T-helper 17 cell (primary cell): ENCODE measurements at regions not wholly inside any gene's neighbourhood (a gene's known extent, or its start where the extent isn't known, plus 50 kb on each side); places are given as distances from the start of the nearest gene placed in this dataset.

ENCODE experiments used
- ATAC-seq: fragments of 150-1000 bp; cut with Tn5 transposase; 2 replicates; pipeline ENCODE4 v1.10.0; 2021; ENCODE audit warnings: mild to moderate bottlenecking, moderate library complexity
- DNase-seq, 3 donors: peaks; one replicate each; pipeline versions ENCODE4 v3.0.0 to v3.0.0-alpha.2; 2020 to 2021
- H3K9me3 ChIP-seq: one replicate; pipeline ENCODE4 v1.7.0; 2013; ENCODE audit warnings: low read length, mild to moderate bottlenecking; ENCODE audit not compliant: control insufficient read depth, poor library complexity, severe bottlenecking
- H3K27ac Mint-ChIP-seq: one replicate; pipeline ENCODE4 v1.8.0; 2022; ENCODE audit warnings: mild to moderate bottlenecking, moderate library complexity, mixed read lengths
- H3K27me3 Mint-ChIP-seq: one replicate; pipeline ENCODE4 v1.8.0; 2022; ENCODE audit warnings: mixed read lengths
- H3K36me3 Mint-ChIP-seq: one replicate; pipeline ENCODE4 v1.8.0; 2022; ENCODE audit warnings: low read depth, mixed read lengths
- H3K4me1 Mint-ChIP-seq: one replicate; pipeline ENCODE4 v1.8.0; 2022; ENCODE audit warnings: mild to moderate bottlenecking, mixed read lengths
- H3K4me3 Mint-ChIP-seq: one replicate; pipeline ENCODE4 v1.8.0; 2022; ENCODE audit warnings: mild to moderate bottlenecking, moderate library complexity, mixed read lengths

DNA sequence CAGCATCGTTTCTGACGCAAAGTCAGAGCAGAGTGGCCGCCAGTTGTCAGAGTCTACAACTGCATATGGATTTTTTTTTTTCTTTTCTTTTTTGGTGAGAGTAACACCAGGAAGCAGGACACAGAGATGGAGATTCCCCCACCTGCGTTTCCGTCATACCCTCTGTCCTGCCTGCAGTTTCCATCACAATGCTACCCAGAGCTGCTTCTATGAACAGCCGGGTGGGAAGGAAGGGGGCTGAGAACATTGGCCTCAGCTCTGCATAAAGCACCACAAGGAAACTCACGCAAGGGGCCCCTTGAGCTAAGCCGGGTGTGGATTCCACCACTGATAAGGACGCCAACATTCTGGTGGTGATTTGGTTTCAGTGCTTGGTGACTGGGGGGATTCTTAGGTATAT is 183.5 kb upstream of the AFDN start:
- DNase-seq: no peak
- Mint-ChIP-seq H3K4me1 (no peaks in the 10 kb centered on the region), H3K36me3 (no peaks in the 10 kb centered on the region), H3K27me3 (peaks cover 26% of the 10 kb centered on the region), H3K4me3 (no peak overlapping the region), H3K27ac (no peak overlapping the region)
- ATAC-seq: no peak
- H3K9me3 ChIP-seq: no peaks in the 10 kb centered on the region

DNA sequence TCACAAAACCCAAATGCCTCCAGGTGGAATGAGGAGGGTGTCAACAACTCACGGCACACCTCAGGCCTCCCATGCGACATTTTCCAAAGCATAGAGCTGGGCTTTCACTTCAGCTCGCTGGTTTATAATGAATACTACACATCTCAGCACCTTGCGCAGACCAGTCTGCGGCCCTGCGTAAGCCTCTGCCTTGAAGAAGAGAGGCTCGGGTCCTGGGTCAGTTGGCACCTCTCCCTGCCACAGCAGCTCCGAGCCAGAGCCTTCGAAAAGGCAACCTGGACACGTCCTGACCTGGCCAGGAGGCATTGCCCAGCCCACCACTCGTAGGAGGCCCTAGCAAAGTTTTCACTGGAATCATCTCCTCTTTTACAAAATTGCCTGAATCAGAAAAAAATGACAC is 183.0 kb upstream of the AFDN start:
- H3K27ac Mint-ChIP-seq: no peak overlapping the region
- ATAC-seq (no peak), DNase-seq (no peak)
- H3K27me3 Mint-ChIP-seq: peaks cover 26% of the 10 kb centered on the region
- no peaks in the 10 kb centered on the region for H3K9me3 ChIP-seq
- no peaks in the 10 kb centered on the region for H3K4me1 Mint-ChIP-seq
- H3K36me3 Mint-ChIP-seq: no peaks in the 10 kb centered on the region
- no peak overlapping the region for H3K4me3 Mint-ChIP-seq

DNA sequence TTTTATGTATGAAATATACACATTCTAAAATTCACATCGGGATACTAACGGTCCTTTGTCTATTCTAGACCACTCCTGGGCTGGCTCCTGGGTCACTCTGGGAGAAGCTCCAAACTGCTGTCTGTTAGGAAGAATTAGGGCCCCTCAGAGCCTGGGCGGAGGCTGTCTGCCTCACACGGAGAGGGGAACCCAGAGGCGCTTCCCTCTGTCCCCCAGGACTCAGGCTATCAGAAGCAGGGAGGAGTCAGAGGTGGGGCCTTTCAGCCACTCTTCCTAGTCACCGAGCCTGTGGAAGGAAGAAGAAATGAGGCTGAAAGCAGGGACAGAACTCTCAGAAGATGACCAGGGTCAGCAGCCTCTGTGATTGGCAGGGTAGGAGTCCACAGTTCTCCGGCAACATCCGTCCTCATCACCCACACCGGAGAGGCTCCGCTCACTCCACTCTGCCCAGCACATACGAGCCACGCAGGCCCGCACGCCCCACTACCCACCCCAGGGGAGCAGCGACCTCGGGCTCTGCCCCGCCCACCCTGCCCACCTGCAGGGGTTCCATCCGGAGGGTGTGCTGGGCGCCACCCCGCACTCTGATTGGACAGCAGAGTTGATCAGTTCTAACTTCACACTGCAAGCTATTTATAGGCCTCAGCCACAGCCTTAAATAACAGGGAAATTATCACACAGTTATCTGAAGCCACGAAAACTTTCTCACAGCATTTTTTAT is 182.1 kb upstream of the AFDN start:
- peaks cover 26% of the 10 kb centered on the region for H3K27me3 Mint-ChIP-seq
- H3K4me1 Mint-ChIP-seq: no peaks in the 10 kb centered on the region
- H3K4me3 Mint-ChIP-seq: no peak overlapping the region
- DNase-seq: no peak
- no peak overlapping the region for H3K27ac Mint-ChIP-seq
- ATAC-seq: no peak
- no peaks in the 10 kb centered on the region for H3K36me3 Mint-ChIP-seq
- H3K9me3 ChIP-seq: no peaks in the 10 kb centered on the region

DNA sequence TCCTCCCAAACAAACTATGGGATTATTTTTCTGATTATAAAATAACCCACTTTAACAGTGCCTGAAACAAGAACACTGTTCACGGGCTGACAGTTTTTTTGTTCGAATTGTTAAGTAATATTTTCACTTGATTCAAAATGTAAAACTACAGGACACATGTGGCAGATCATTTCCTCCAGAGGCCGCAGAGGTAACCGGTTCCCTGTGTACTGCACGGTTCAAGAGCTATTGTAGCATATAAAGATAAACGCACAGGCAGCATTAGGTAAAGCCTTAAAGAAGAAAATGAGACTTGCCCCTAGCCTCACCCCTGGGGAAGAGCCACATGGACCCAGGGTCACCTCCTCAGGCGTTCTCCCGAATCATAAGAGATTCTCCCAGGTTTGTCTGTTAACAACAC is 181.3 kb upstream of the AFDN start:
- Mint-ChIP-seq H3K27ac (no peak overlapping the region), H3K27me3 (peaks cover 26% of the 10 kb centered on the region), H3K4me3 (no peak overlapping the region), H3K36me3 (no peaks in the 10 kb centered on the region), H3K4me1 (no peaks in the 10 kb centered on the region)
- ATAC-seq (no peak), DNase-seq (no peak)
- no peaks in the 10 kb centered on the region for H3K9me3 ChIP-seq

DNA sequence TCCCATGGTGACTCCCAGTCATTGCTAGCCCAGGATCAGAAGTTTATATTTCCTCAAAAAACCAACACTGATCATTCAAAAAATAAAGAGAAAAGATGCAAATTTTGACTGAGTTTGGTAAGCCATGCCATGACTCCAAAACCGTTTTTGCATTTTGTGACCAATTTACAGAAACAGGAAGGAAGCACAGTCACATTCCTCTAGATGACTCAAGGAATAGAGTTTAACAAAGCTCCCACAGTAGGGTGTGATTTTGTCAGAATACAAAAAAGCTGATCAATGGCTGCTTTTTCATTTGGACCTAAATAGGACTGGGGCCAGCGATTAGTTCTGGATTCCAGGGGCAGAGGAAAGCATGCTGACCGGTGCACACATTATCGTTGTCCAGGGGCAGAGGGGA is 179.4 kb upstream of the AFDN start:
- H3K4me1 Mint-ChIP-seq: no peaks in the 10 kb centered on the region
- no peaks in the 10 kb centered on the region for H3K9me3 ChIP-seq
- ATAC-seq (no peak), DNase-seq (no peak)
- peaks cover 26% of the 10 kb centered on the region for H3K27me3 Mint-ChIP-seq
- no peaks in the 10 kb centered on the region for H3K36me3 Mint-ChIP-seq
- no peak overlapping the region for H3K4me3 Mint-ChIP-seq
- H3K27ac Mint-ChIP-seq: no peak overlapping the region

DNA sequence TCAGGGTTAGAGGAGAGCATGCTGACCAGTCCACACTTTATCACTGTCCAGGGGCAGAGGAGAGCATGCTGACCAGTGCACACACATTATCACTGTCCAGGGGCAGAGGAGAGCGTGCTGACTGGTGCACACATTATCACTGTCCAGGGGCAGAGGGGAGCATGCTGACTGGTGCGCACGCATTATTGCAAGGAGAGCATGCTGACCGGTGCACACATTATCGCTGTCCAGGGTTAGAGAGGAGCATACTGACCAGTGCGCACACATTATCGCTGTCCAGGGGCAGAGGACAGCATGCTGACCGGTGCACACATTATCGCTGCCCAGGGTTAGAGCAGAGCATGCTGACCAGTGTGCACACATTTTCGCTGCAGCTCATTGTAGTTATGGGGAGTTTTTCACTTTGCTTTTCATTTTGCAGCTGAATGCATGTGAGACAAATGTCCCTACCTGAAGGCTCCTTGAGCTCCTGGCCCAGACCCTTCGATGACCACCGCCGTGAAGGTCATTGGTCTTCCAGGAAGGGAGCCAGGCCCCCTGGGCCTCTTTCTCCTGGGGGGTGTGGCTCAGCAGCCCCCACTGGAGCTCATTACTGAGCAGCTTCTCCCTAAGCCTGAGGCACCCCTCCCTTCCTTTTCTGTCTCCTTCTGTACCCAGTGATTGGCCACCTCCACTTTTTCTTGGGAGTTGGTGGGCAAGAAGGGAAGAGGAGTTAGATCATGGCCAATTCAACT is 178.8 kb upstream of the AFDN start:
- no peaks in the 10 kb centered on the region for H3K36me3 Mint-ChIP-seq
- DNase-seq (no peak), ATAC-seq (no peak)
- no peak overlapping the region for H3K27ac Mint-ChIP-seq
- H3K9me3 ChIP-seq: no peaks in the 10 kb centered on the region
- H3K4me3 Mint-ChIP-seq: no peak overlapping the region
- no peaks in the 10 kb centered on the region for H3K4me1 Mint-ChIP-seq
- H3K27me3 Mint-ChIP-seq: peaks cover 26% of the 10 kb centered on the region

DNA sequence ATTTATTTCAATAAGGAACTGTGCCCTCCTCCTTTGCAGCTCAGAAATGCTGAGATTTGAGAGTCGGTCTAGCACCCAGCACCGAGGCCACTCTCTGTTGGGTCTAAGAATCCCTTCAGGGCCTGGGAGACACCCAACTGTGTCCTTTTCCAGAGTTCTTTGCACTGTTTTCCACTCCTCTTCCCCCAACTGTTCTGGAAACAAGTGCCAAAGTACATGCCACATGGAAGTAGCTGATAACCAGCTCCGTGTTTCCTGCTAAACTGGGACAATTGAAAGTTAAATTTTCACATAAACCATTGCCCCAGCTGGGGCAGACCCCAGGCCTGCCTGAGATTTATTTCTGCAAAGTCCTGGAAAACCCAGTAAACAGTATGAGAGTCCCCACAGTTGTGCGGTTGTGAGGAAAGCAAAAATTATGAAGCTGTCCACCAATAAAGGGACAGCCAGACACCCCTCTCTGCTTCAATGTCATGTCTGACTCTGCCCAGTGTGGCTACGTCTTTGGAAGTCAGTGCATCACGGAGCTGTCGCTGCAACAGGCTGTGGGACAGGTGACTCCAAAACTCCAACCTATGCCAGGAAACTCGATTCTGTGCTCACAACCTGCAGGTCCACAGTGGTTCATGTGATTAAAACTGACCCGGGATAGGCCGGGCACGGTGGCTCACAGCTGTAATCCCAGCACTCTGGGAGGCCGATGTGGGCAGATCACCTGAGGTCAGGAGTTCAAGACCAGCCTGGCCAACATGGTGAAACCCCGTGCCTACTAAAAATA is 178.0 kb upstream of the AFDN start:
- Mint-ChIP-seq H3K36me3 (no peaks in the 10 kb centered on the region), H3K27me3 (peaks cover 26% of the 10 kb centered on the region), H3K4me1 (no peaks in the 10 kb centered on the region), H3K4me3 (no peak overlapping the region), H3K27ac (no peak overlapping the region)
- ATAC-seq (no peak), DNase-seq (no peak)
- H3K9me3 ChIP-seq: no peaks in the 10 kb centered on the region

DNA sequence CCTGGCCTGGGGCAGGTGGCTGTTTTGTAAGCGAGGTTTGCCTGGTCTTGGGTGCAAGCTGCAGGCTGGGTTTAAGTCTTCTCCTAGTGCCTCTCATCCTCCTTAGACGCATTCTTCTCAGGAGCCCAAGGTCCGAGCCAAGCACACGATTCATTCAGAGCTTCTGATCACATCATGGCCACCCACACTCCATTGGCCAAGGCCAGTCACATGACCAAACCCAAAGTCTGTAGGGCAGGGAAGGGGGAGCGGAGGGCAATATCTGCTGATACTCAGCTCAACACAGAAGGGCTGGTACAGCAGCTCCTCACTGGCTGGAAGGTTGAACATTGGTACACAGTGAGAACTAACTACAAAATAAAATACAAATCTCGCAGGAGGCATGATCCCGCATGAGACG is 177.2 kb upstream of the AFDN start:
- no peak for ATAC-seq
- H3K36me3 Mint-ChIP-seq: no peaks in the 10 kb centered on the region
- no peaks in the 10 kb centered on the region for H3K4me1 Mint-ChIP-seq
- no peaks in the 10 kb centered on the region for H3K9me3 ChIP-seq
- DNase-seq: no peak
- H3K27ac Mint-ChIP-seq: no peak overlapping the region
- H3K27me3 Mint-ChIP-seq: peaks cover 26% of the 10 kb centered on the region
- no peak overlapping the region for H3K4me3 Mint-ChIP-seq

DNA sequence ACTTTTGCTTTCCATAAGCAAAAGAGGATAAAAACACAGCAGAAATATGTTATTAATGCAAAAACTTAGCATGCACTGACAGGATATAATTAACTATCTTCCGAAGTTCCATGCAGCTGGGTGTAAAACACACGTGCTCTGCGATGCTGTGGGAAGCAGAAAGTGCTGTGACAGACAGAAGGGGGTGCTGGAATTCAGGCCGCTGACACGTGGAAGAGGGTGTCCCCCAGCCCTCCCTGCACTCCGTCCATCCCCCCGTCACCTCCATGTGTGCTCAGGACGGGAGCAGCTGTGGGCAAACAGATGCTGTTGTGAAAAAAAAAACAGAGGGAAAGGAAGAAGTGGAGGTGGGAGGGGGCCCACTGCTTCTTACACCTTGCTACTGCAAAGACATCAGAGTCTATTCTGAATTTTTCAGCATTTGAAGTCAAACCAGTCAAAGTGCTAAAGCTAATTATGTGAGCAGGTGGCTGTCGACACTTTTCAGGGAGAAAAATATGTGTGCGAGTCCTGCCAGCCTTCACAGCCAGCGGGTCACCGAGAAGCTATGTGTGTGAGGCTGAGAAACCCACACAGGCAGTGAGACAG is 175.9 kb upstream of the AFDN start:
- H3K4me1 Mint-ChIP-seq: no peaks in the 10 kb centered on the region
- H3K27ac Mint-ChIP-seq: no peak overlapping the region
- DNase-seq: no peak
- no peak for ATAC-seq
- no peaks in the 10 kb centered on the region for H3K36me3 Mint-ChIP-seq
- H3K4me3 Mint-ChIP-seq: no peak overlapping the region
- H3K9me3 ChIP-seq: no peaks in the 10 kb centered on the region
- H3K27me3 Mint-ChIP-seq: peaks cover 16% of the 10 kb centered on the region

DNA sequence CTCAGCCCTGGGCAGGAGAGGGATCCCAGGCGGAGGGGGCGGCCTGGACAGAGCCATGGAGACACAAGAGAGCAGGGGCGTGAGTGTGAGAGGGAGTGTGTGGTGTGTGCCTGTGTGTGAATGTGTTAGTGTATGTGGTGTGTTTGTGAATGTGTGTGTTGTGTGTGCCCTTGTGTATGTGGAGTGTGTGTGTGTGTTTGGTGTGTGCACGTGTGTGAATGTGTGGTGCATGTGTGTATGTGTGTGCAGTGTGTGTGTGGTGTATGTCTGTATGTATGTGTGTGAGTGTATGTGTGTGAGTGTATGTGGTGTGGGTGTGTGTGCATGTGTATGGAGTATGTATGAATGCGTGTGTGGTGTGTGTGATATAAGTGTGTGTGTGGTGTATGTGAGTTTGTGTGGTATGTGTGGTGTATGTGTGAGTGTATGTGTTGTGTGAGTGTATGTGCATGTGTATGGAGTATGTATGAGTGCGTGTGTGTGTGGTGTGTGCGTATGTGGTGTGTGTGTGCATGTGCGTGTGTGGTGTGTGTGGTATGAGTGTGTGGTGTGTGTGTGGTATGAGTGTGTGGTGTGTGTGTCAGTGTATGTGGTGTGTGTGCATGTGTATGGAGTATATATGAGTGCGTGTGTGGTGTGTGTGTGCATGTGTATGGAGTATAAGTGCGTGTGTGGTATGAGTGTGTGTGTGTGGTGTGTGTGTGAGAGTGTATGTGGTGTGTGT is 175.2 kb upstream of the AFDN start:
- no peaks in the 10 kb centered on the region for H3K9me3 ChIP-seq
- Mint-ChIP-seq H3K27me3 (peaks cover 10% of the 10 kb centered on the region), H3K36me3 (no peaks in the 10 kb centered on the region), H3K27ac (no peak overlapping the region), H3K4me1 (no peaks in the 10 kb centered on the region), H3K4me3 (no peak overlapping the region)
- no peak for DNase-seq
- ATAC-seq: no peak

DNA sequence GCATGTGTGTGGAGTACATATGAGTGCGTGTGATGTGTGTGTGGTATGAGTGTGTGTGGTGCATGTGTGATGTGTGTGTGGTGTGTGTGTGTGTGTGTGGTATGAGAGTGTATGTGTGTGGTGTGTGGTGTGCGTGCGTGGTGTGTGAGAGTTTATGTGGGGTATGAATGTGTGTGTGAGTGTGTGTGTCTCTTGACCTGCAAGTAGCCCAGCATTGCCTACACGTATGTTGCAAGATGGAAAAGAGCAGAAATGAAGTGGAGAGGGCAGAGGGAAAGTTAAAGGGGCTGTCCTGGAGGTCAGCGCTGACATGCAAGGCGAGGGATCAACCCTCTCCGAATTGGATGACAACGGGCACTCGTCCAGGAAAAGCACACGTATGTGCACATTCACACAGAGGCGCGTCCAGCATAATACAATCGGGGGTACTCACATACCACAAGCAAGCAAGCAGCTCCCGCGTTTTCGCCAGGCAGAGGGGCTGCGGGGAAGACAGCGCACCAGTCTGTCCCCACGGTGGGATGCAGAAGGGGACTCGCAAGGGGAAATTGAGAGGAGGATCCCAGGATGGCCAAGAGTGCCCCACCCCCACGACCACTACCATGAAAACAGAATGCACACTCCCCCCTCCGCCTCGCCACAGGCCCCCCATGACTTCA is 174.5 kb upstream of the AFDN start:
- no peak overlapping the region for H3K4me3 Mint-ChIP-seq
- H3K27ac Mint-ChIP-seq: no peak overlapping the region
- H3K36me3 Mint-ChIP-seq: no peaks in the 10 kb centered on the region
- no peak for ATAC-seq
- H3K4me1 Mint-ChIP-seq: no peaks in the 10 kb centered on the region
- peaks cover 5% of the 10 kb centered on the region for H3K27me3 Mint-ChIP-seq
- no peak for DNase-seq
- no peaks in the 10 kb centered on the region for H3K9me3 ChIP-seq

DNA sequence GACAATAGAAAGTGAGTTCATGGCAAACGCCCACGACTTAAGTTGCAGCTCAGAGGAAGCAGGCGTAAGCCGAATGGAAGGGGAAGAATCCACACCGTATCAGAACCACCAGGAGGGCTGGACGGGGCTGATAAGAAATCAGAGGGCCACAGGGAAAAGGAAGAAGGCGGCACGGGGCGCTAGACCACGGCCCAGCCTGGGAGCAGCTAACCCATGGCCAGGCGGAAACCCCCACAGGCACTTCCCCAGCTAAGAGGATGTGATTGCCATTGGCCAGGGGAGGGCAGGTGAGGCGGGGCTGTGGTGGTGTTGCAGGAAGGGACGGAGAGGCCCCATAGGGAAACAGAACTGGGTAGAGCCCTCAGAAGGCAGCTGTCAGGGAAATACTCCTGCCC is 174.0 kb upstream of the AFDN start:
- DNase-seq: no peak

More for the DNA sequence above, 174.0 kb upstream of the AFDN start:
- H3K9me3 ChIP-seq: no peaks in the 10 kb centered on the region
- Mint-ChIP-seq H3K4me1 (no peaks in the 10 kb centered on the region), H3K27me3 (no peaks in the 10 kb centered on the region), H3K27ac (no peak overlapping the region), H3K36me3 (no peaks in the 10 kb centered on the region), H3K4me3 (no peak overlapping the region)
- no peak for ATAC-seq
